ENCODE measurements at regions not wholly inside any gene's neighbourhood (a gene's known extent, or its start where the extent isn't known, plus 50 kb on each side); places are given as distances from the start of the nearest gene placed in this dataset.
"Not testable (repeated sequence)": the region's sequence is repeated elsewhere in the genome, so short reads cannot be mapped to it uniquely, and the experiment has no call there.

GRCh38 chr3:71927505-71928066, 142.6 kb upstream of the PROK2 start:
- no peak overlapping the region for H3K4me3 ChIP-seq (ENCODE audit: low read depth, low read length)

- H3K4me3 ChIP-seq (ENCODE audit: low read depth, low read length): no peak overlapping the region
Measured at GRCh38 chr3:71926616-71927015, 141.7 kb upstream of the PROK2 start.

GRCh38 chr3:71926262-71926600, 141.3 kb upstream of the PROK2 start:
- no peak overlapping the region for H3K4me3 ChIP-seq (ENCODE audit: low read depth, low read length)

- not testable (repeated sequence) for H3K4me3 ChIP-seq (ENCODE audit: low read depth, low read length)
Measured at GRCh38 chr3:71925511-71926261, 140.7 kb upstream of the PROK2 start.

- H3K4me3 ChIP-seq (ENCODE audit: low read depth, low read length): no peak overlapping the region
Measured at GRCh38 chr3:71924721-71925120, 139.8 kb upstream of the PROK2 start.

GRCh38 chr3:71921036-71921435, 136.1 kb upstream of the PROK2 start:
- H3K4me3 ChIP-seq (ENCODE audit: low read depth, low read length): no peak overlapping the region

- no peak overlapping the region for H3K4me3 ChIP-seq (ENCODE audit: low read depth, low read length)
Measured at GRCh38 chr3:71919572-71919971, 134.6 kb upstream of the PROK2 start.

- no peak overlapping the region for H3K4me3 ChIP-seq (ENCODE audit: low read depth, low read length)
Measured at GRCh38 chr3:71917545-71917944, 132.6 kb upstream of the PROK2 start.

GRCh38 chr3:71916747-71917369, 131.9 kb upstream of the PROK2 start:
- H3K4me3 ChIP-seq (ENCODE audit: low read depth, low read length): no peak overlapping the region

GRCh38 chr3:71912839-71913495, 128.0 kb upstream of the PROK2 start:
- no peak overlapping the region for H3K4me3 ChIP-seq (ENCODE audit: low read depth, low read length)

- no peak overlapping the region for H3K4me3 ChIP-seq (ENCODE audit: low read depth, low read length)
Measured at GRCh38 chr3:71910108-71910507, 125.2 kb upstream of the PROK2 start.

GRCh38 chr3:71907996-71908395, 123.0 kb upstream of the PROK2 start:
- H3K4me3 ChIP-seq (ENCODE audit: low read depth, low read length): no peak overlapping the region

GRCh38 chr3:71906976-71907375, 122.0 kb upstream of the PROK2 start:
- H3K4me3 ChIP-seq (ENCODE audit: low read depth, low read length): no peak overlapping the region

- no peak overlapping the region for H3K4me3 ChIP-seq (ENCODE audit: low read depth, low read length)
Measured at GRCh38 chr3:71905426-71905825, 120.5 kb upstream of the PROK2 start.

GRCh38 chr3:71903936-71904335, 119.0 kb upstream of the PROK2 start:
- no peak overlapping the region for H3K4me3 ChIP-seq (ENCODE audit: low read depth, low read length)

- H3K4me3 ChIP-seq (ENCODE audit: low read depth, low read length): no peak overlapping the region
Measured at GRCh38 chr3:71903112-71903495, 118.2 kb upstream of the PROK2 start.

- H3K4me3 ChIP-seq (ENCODE audit: low read depth, low read length): no peak overlapping the region
Measured at GRCh38 chr3:71902258-71903111, 117.5 kb upstream of the PROK2 start.

GRCh38 chr3:71901645-71902044, 116.7 kb upstream of the PROK2 start:
- no peak overlapping the region for H3K4me3 ChIP-seq (ENCODE audit: low read depth, low read length)

- H3K4me3 ChIP-seq (ENCODE audit: low read depth, low read length): no peak overlapping the region
Measured at GRCh38 chr3:71900057-71900456, 115.1 kb upstream of the PROK2 start.

GRCh38 chr3:71896751-71897150, 111.8 kb upstream of the PROK2 start:
- H3K4me3 ChIP-seq (ENCODE audit: low read depth, low read length): no peak overlapping the region

Data from iPS-11a (cell line).